Lung (tissue), 11 donors: ENCODE measurements at regions not wholly inside any gene's neighbourhood (a gene's known extent, or its start where the extent isn't known, plus 50 kb on each side); places are given as distances from the start of the nearest gene placed in this dataset.

Experiments
- ATAC-seq: fragments of 200-7000 bp; cut with Tn5 transposase; one replicate; pipeline ENCODE4 v1.9.1; 2020; ENCODE audit warnings: moderate number of reproducible peaks; ENCODE audit not compliant: insufficient read depth, low FRiP score
- DNase-seq, 3 donors: peaks; one replicate each; pipeline ENCODE4 v3.0.0-alpha.2; 2013 to 2017
- H3K27ac ChIP-seq, 2 donors: one replicate each; pipeline ENCODE4 v1.5.1; 2013; ENCODE audit warnings: mild to moderate bottlenecking in 2 of 2, moderate library complexity in 2 of 2, control low read depth in 1 of 2, inconsistent platforms in 1 of 2, low read depth in 1 of 2, low read length in 1 of 2
- H3K27me3 ChIP-seq, 3 donors: one replicate each; pipeline ENCODE4 v1.5.1; 2013; ENCODE audit warnings: low read length in 2 of 3; ENCODE audit not compliant: control insufficient read depth in 3 of 3, insufficient read depth in 3 of 3
- H3K36me3 ChIP-seq, 4 donors: one replicate each; pipeline ENCODE4 v1.5.1; 2013; ENCODE audit warnings: low read length in 4 of 4, mild to moderate bottlenecking in 1 of 4, moderate library complexity in 1 of 4; ENCODE audit not compliant: control insufficient read depth in 4 of 4, insufficient read depth in 4 of 4
- H3K4me1 ChIP-seq, 5 donors: one replicate each; pipeline ENCODE4 v1.5.1; 2013; ENCODE audit warnings: low read length in 5 of 5, mild to moderate bottlenecking in 2 of 5, moderate library complexity in 1 of 5; ENCODE audit not compliant: control insufficient read depth in 5 of 5, insufficient read depth in 5 of 5
- H3K4me3 ChIP-seq: one replicate; pipeline ENCODE4 v1.5.1; 2013; ENCODE audit warnings: mild to moderate bottlenecking, control low read depth, moderate library complexity
- H3K9ac ChIP-seq, 2 donors: one replicate each; pipeline ENCODE4 v1.5.1; 2013; ENCODE audit warnings: low read length in 2 of 2, control low read depth in 1 of 2; ENCODE audit not compliant: insufficient read depth in 1 of 2
- H3K9me3 ChIP-seq, 4 donors: one replicate each; pipeline ENCODE4 v1.5.1; 2013; ENCODE audit warnings: low read length in 3 of 4, mild to moderate bottlenecking in 1 of 4, moderate library complexity in 1 of 4; ENCODE audit not compliant: control insufficient read depth in 4 of 4, insufficient read depth in 3 of 4
- WGBS, 2 donors: extraction: QIAGEN DNeasy Blood & Tissue Kit; methylation state at CpG; one replicate each; pipeline ENCODE4 v1.1.7; 2013; 5-methylcytosine and 5-hydroxymethylcytosine counted together
- TF ChIP-seq, protein P1 (sequence below): IDR thresholded peaks from 2 replicates; pipeline ENCODE4 v1.5.1; 2012; ENCODE audit warnings: mild to moderate bottlenecking; ENCODE audit errors: control extremely low read depth, extremely low read depth
- donor health status: control.
- donor health status: control.
- donor health status: Bipolar disorder and iron deficiency.
- donor health status: healthy.
- donor health status: DM: yes; HTN: yes; CAD: no.

DNA sequence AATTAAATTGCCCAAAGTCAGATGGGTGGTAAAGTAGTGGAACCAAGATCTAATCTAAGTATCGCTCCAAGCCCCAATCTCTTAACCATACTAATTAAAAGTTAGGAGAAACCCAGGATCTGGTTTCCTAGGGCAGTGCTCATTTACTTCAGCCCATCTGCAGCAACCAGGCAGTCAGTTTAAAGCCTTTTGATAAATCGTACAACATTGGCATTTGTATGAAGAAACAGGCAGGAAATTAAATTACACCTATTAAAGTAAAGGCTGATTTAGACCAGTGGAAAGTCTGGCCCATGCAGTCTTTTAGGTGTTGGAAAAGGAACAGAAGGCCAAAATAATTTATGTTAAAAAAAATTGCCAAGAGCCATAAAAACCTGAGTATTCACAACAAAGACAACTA lies 594.4 kb upstream of the UBE2E2 start:
- no peak for DNase-seq
- Histone ChIP-seq H3K4me3 (no peak overlapping the region), H3K36me3 (no peaks in the 10 kb centered on the region), H3K4me1 (no peaks in the 10 kb centered on the region), H3K27ac (no peak overlapping the region), H3K9me3 (no peaks in the 10 kb centered on the region), H3K9ac (no peak overlapping the region), H3K27me3 (no peaks in the 10 kb centered on the region)
- TF ChIP-seq, protein P1, sequence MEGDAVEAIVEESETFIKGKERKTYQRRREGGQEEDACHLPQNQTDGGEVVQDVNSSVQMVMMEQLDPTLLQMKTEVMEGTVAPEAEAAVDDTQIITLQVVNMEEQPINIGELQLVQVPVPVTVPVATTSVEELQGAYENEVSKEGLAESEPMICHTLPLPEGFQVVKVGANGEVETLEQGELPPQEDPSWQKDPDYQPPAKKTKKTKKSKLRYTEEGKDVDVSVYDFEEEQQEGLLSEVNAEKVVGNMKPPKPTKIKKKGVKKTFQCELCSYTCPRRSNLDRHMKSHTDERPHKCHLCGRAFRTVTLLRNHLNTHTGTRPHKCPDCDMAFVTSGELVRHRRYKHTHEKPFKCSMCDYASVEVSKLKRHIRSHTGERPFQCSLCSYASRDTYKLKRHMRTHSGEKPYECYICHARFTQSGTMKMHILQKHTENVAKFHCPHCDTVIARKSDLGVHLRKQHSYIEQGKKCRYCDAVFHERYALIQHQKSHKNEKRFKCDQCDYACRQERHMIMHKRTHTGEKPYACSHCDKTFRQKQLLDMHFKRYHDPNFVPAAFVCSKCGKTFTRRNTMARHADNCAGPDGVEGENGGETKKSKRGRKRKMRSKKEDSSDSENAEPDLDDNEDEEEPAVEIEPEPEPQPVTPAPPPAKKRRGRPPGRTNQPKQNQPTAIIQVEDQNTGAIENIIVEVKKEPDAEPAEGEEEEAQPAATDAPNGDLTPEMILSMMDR = no peak
- ATAC-seq = no peak
- 93 to 95% methylated on average over 2 of the region's 2 CpGs for WGBS, 2 donors

DNA sequence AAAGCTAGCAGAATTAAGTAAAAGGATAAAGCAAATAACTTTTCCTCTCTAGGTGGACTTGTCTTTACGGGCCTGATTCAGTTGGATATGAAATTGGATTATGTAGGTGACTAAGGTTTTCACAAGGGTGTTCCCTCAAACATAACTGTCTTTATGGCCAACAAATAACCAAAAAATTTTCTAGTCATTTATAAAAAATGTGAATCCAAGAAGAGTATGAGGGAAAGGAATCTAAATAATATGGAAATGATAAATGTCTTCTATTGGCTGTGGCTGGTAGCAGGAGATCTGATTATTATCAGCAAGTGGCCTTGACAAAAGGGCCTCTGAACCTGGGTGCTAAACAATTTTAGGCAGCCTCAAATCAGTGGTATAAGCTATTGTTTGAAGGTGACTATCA lies 594.0 kb upstream of the UBE2E2 start:
- Histone ChIP-seq H3K36me3 (no peaks in the 10 kb centered on the region), H3K4me3 (no peak overlapping the region), H3K9me3 (no peaks in the 10 kb centered on the region), H3K27ac (no peak overlapping the region), H3K4me1 (no peaks in the 10 kb centered on the region), H3K27me3 (no peaks in the 10 kb centered on the region), H3K9ac (no peak overlapping the region)
- TF ChIP-seq, protein P1 = no peak
- DNase-seq (no peak), ATAC-seq (no peak)
- 97% methylated on average over 1 of the region's 1 CpG for WGBS, 2 donors

DNA sequence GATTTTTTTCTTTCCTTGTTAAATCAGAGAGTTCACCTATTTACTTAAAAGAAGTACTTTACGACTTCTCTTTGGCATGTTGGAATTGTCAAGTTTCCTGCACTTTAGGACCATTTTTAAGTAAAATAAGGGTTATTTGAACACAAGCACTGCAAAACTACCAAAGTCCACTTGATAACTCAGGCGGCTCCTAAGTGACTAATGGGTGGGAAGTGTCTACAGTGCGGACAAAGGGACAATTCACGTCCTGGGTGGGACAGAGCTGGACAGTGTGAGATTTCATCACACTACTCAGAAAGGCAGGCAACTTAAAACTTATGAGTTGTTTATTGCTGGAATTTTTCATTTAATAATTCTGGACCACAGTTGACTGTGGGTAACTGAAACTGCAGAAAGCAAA lies 590.2 kb upstream of the UBE2E2 start:
- TF ChIP-seq, protein P1 = no peak
- ATAC-seq = no peak

DNA sequence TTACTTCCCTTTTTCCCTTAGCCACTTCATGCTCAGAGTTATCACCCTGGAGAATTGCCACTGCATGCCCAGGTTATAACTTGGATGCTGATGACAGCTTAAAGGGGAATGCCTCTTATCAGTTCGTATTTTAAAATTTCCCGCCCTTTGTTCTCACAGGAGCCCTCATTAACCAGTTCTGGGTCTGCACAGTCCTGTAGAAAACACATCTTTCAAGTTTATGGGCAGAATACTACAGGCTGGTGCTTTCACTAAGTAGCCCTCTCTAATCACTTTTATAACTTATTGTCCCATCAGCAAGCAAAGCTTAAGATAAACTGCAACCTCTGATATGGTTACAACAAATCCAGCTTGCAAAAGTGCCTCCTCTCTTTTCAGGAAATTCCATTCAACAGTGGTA lies 587.3 kb upstream of the UBE2E2 start:
- no peaks in the 10 kb centered on the region for H3K27me3 ChIP-seq
- no peak overlapping the region for H3K27ac ChIP-seq
- peaks cover 0 to 7% (median 0%) of the 10 kb centered on the region in 5 donors for H3K4me1 ChIP-seq
- 57 to 64% methylated on average over 2 of the region's 2 CpGs for WGBS, 2 donors
- H3K36me3 ChIP-seq = no peaks in the 10 kb centered on the region
- no peaks in the 10 kb centered on the region for H3K9me3 ChIP-seq
- ATAC-seq = no peak
- no peak for DNase-seq
- TF ChIP-seq, protein P1 = no peak
- H3K4me3 ChIP-seq = no peak overlapping the region
- no peak overlapping the region for H3K9ac ChIP-seq

More for the DNA sequence above, 590.2 kb upstream of the UBE2E2 start:
- WGBS, 2 donors = 73 to 86% methylated on average over 4 of the region's 4 CpGs
- no peak for DNase-seq
- no peaks in the 10 kb centered on the region for H3K9me3 ChIP-seq
- H3K27ac ChIP-seq = no peak overlapping the region
- no peaks in the 10 kb centered on the region for H3K27me3 ChIP-seq
- no peaks in the 10 kb centered on the region for H3K36me3 ChIP-seq
- H3K4me3 ChIP-seq = no peak overlapping the region
- H3K4me1 ChIP-seq = peaks cover 0 to 7% (median 0%) of the 10 kb centered on the region in 5 donors
- no peak overlapping the region for H3K9ac ChIP-seq
